Spinal cord (tissue), 9 donors: ENCODE measurements at regions not wholly inside any gene's neighbourhood (a gene's known extent, or its start where the extent isn't known, plus 50 kb on each side); places are given as distances from the start of the nearest gene placed in this dataset.

ENCODE experiments used
- DNase-seq, 6 donors: peaks; one replicate each; pipeline versions ENCODE4 v3.0.0 to v3.0.0-alpha.2; 2013 to 2015; ENCODE audit warnings: low spot score in 6 of 6, low read depth in 4 of 6
- H3K27ac ChIP-seq: one replicate; pipeline ENCODE4 v1.5.1; 2013; ENCODE audit warnings: low read depth, low read length, control low read depth
- H3K27me3 ChIP-seq: one replicate; pipeline ENCODE4 v1.6.1; 2013; ENCODE audit warnings: low read length; ENCODE audit not compliant: control insufficient read depth, insufficient read depth
- H3K36me3 ChIP-seq: one replicate; pipeline ENCODE4 v1.6.1; 2013; ENCODE audit warnings: low read length; ENCODE audit not compliant: control insufficient read depth, insufficient read depth
- H3K4me1 ChIP-seq: one replicate; pipeline ENCODE4 v1.6.1; 2013; ENCODE audit warnings: low read length; ENCODE audit not compliant: control insufficient read depth, insufficient read depth
- H3K4me3 ChIP-seq: one replicate; pipeline ENCODE4 v1.5.1; 2013; ENCODE audit warnings: low read depth, low read length, control low read depth
- H3K9me3 ChIP-seq: one replicate; pipeline ENCODE4 v1.6.1; 2013; ENCODE audit warnings: low read length; ENCODE audit not compliant: control insufficient read depth, insufficient read depth
- WGBS: methylation state at CpG from one replicate; pipeline ENCODE4 v1.1.5; 2013; ENCODE audit warnings: missing lambda C conversion rate; ENCODE audit not compliant: insufficient coverage; 5-methylcytosine and 5-hydroxymethylcytosine counted together
- donor health status: healthy.

- Histone ChIP-seq H3K4me3 (no peak overlapping the region), H3K27me3 (no peaks in the 10 kb centered on the region), H3K4me1 (no peaks in the 10 kb centered on the region), H3K27ac (no peak overlapping the region), H3K36me3 (no peaks in the 10 kb centered on the region), H3K9me3 (no peaks in the 10 kb centered on the region)
- DNase-seq: no peak
- WGBS: 96% methylated on average over 23 of the region's 23 CpGs
Measured at GRCh38 chr7:124480821-124481290, 284.7 kb downstream of the GPR37 start.

GRCh38 chr7:124480036-124480820 is 285.4 kb downstream of the GPR37 start:
- H3K4me1 ChIP-seq: no peaks in the 10 kb centered on the region
- no peak for DNase-seq
- no peak overlapping the region for H3K27ac ChIP-seq
- H3K27me3 ChIP-seq: no peaks in the 10 kb centered on the region
- no peaks in the 10 kb centered on the region for H3K9me3 ChIP-seq
- no peak overlapping the region for H3K4me3 ChIP-seq
- WGBS: 96% methylated on average over 23 of the region's 24 CpGs
- no peaks in the 10 kb centered on the region for H3K36me3 ChIP-seq

- no peak for DNase-seq
- no peaks in the 10 kb centered on the region for H3K4me1 ChIP-seq
- WGBS: 80% methylated on average over 1 of the region's 1 CpG
Measured at GRCh38 chr7:124462249-124462648, 303.3 kb downstream of the GPR37 start.

GRCh38 chr7:124460555-124460954 is 305.0 kb downstream of the GPR37 start:
- Histone ChIP-seq H3K36me3 (no peaks in the 10 kb centered on the region), H3K4me3 (no peak overlapping the region), H3K9me3 (no peaks in the 10 kb centered on the region), H3K27me3 (no peaks in the 10 kb centered on the region), H3K4me1 (no peaks in the 10 kb centered on the region), H3K27ac (no peak overlapping the region)
- no peak for DNase-seq
- no CpG with 5 or more reads among the region's 2 CpGs for WGBS

More at GRCh38 chr7:124462249-124462648, 303.3 kb downstream of the GPR37 start:
- Histone ChIP-seq H3K36me3 (no peaks in the 10 kb centered on the region), H3K27me3 (no peaks in the 10 kb centered on the region), H3K9me3 (no peaks in the 10 kb centered on the region), H3K4me3 (no peak overlapping the region), H3K27ac (no peak overlapping the region)

- Histone ChIP-seq H3K27me3 (no peaks in the 10 kb centered on the region), H3K36me3 (no peaks in the 10 kb centered on the region), H3K27ac (no peak overlapping the region), H3K4me3 (no peak overlapping the region), H3K9me3 (no peaks in the 10 kb centered on the region), H3K4me1 (no peaks in the 10 kb centered on the region)
- 100% methylated on average over 1 of the region's 1 CpG for WGBS
- no peak for DNase-seq
Measured at GRCh38 chr7:124460056-124460450, 305.5 kb downstream of the GPR37 start.

GRCh38 chr7:124459101-124460055 is 306.2 kb downstream of the GPR37 start:
- no peaks in the 10 kb centered on the region for H3K4me1 ChIP-seq

GRCh38 chr7:124457841-124458240 is 307.8 kb downstream of the GPR37 start:
- no peaks in the 10 kb centered on the region for H3K36me3 ChIP-seq
- H3K4me3 ChIP-seq: no peak overlapping the region
- no peak for DNase-seq
- WGBS: no CpG with 5 or more reads among the region's 3 CpGs
- no peaks in the 10 kb centered on the region for H3K9me3 ChIP-seq
- no peaks in the 10 kb centered on the region for H3K27me3 ChIP-seq
- no peak overlapping the region for H3K27ac ChIP-seq
- H3K4me1 ChIP-seq: no peaks in the 10 kb centered on the region

More at GRCh38 chr7:124459101-124460055, 306.2 kb downstream of the GPR37 start:
- 76% methylated on average over 5 of the region's 8 CpGs for WGBS
- Histone ChIP-seq H3K27ac (no peak overlapping the region), H3K9me3 (no peaks in the 10 kb centered on the region), H3K27me3 (no peaks in the 10 kb centered on the region), H3K4me3 (no peak overlapping the region), H3K36me3 (no peaks in the 10 kb centered on the region)
- DNase-seq: peak in 1 of 6 donors; percentile 66

GRCh38 chr7:124456286-124456685 is 309.3 kb downstream of the GPR37 start:
- Histone ChIP-seq H3K36me3 (no peaks in the 10 kb centered on the region), H3K4me3 (no peak overlapping the region), H3K4me1 (no peaks in the 10 kb centered on the region), H3K9me3 (no peaks in the 10 kb centered on the region), H3K27me3 (no peaks in the 10 kb centered on the region), H3K27ac (no peak overlapping the region)
- DNase-seq: no peak
- no CpG with 5 or more reads among the region's 3 CpGs for WGBS

- 82% methylated on average over 2 of the region's 4 CpGs for WGBS
- no peaks in the 10 kb centered on the region for H3K36me3 ChIP-seq
Measured at GRCh38 chr7:124452186-124452585, 313.4 kb downstream of the GPR37 start.

More at GRCh38 chr7:124452186-124452585, 313.4 kb downstream of the GPR37 start:
- H3K27ac ChIP-seq: no peak overlapping the region
- DNase-seq: peak in 1 of 6 donors; percentile 17
- no peaks in the 10 kb centered on the region for H3K27me3 ChIP-seq
- no peak overlapping the region for H3K4me3 ChIP-seq
- no peaks in the 10 kb centered on the region for H3K9me3 ChIP-seq
- H3K4me1 ChIP-seq: no peaks in the 10 kb centered on the region
